ENCODE measurements at regions not wholly inside any gene's neighbourhood (a gene's known extent, or its start where the extent isn't known, plus 50 kb on each side); places are given as distances from the start of the nearest gene placed in this dataset.

GRCh38 chr19:33998302-33998701 lies 174.0 kb upstream of the LSM14A start:
- H2AFZ ChIP-seq (ENCODE audit: insufficient read depth, low read depth, low read length, poor library complexity, severe bottlenecking): no peak overlapping the region
- H4K20me1 ChIP-seq (ENCODE audit: insufficient read depth, low read length): no peaks in the 10 kb centered on the region
- H3K9me3 Mint-ChIP-seq: peaks cover 0 to 4% (median under 1%) of the 10 kb centered on the region in 7 donors
- no peaks in the 10 kb centered on the region for H3K4me1 ChIP-seq (ENCODE audit: control insufficient read depth in 1 of 2, insufficient read depth in 2 of 2, low read length in 2 of 2)
- no peak overlapping the region for H3K9ac ChIP-seq (ENCODE audit: insufficient read depth, low read length, poor library complexity, severe bottlenecking)
- no peak for TF ChIP-seq CTCF (IDR thresholded peaks at IDR 0.05)
- no peak overlapping the region for H3K4me2 ChIP-seq (replicated peaks; ENCODE audit: extremely low read depth, low read length, poor library complexity, severe bottlenecking)
- H3K36me3 ChIP-seq (replicated peaks in 1 of 2; ENCODE audit: control insufficient read depth in 1 of 2, insufficient read depth in 2 of 2, low read length in 2 of 2): no peaks in the 10 kb centered on the region
- H3K27ac ChIP-seq (ENCODE audit: low read depth in 1 of 2, low read length in 2 of 2): no peak overlapping the region
- no peak overlapping the region for H3K4me3 ChIP-seq (replicated peaks in 1 of 3; ENCODE audit: low read depth in 2 of 3, low read length in 3 of 3)
- H3K79me2 ChIP-seq (ENCODE audit: insufficient read depth, low read length): no peaks in the 10 kb centered on the region
- no peak for DNase-seq
- no peak overlapping the region for H3K27ac Mint-ChIP-seq
- no peaks in the 10 kb centered on the region for H3K4me1 Mint-ChIP-seq
- no peaks in the 10 kb centered on the region for H3K27me3 ChIP-seq (ENCODE audit: control insufficient read depth in 2 of 2, insufficient read depth in 2 of 2, low read length in 2 of 2)
- no peaks in the 10 kb centered on the region for H3K9me3 ChIP-seq (replicated peaks in 1 of 2; ENCODE audit: control insufficient read depth in 1 of 2, insufficient read depth in 1 of 2, low read length in 2 of 2)
- no peaks in the 10 kb centered on the region for H3K36me3 Mint-ChIP-seq
- H3K27me3 Mint-ChIP-seq (ENCODE audit: low read depth in 3 of 3): peaks cover 0 to 7% (median 4%) of the 10 kb centered on the region in 3 donors
- H3K4me3 Mint-ChIP-seq: no peak overlapping the region
- 20% methylated on average over 1 of the region's 5 CpGs for WGBS (ENCODE audit: insufficient coverage)
- intact Hi-C loops (cut with micrococcal nuclease): loop anchor here (2.0 to 5.0 kb wide), 3 partner anchors 201 to 221 kb away; partner anchors contain the start of gene KCTD15 (in 2 of the 2)

- H3K27ac Mint-ChIP-seq: no peak overlapping the region
- no peaks in the 10 kb centered on the region for H3K9me3 ChIP-seq (replicated peaks in 1 of 2; ENCODE audit: control insufficient read depth in 1 of 2, insufficient read depth in 1 of 2, low read length in 2 of 2)
- H3K27me3 ChIP-seq (ENCODE audit: control insufficient read depth in 2 of 2, insufficient read depth in 2 of 2, low read length in 2 of 2): no peaks in the 10 kb centered on the region
- no peaks in the 10 kb centered on the region for H3K36me3 Mint-ChIP-seq
- no CpG with 5 or more reads among the region's 4 CpGs for WGBS (ENCODE audit: insufficient coverage)
- intact Hi-C loops (cut with micrococcal nuclease): loop anchor here (2.0 to 5.0 kb wide), 3 partner anchors 202 to 222 kb away; partner anchors contain the start of gene KCTD15 (in 2 of the 2)
- H3K9ac ChIP-seq (ENCODE audit: insufficient read depth, low read length, poor library complexity, severe bottlenecking): no peak overlapping the region
- no peaks in the 10 kb centered on the region for H3K36me3 ChIP-seq (replicated peaks in 1 of 2; ENCODE audit: control insufficient read depth in 1 of 2, insufficient read depth in 2 of 2, low read length in 2 of 2)
- TF ChIP-seq CTCF (IDR thresholded peaks at IDR 0.05): peak; percentile 53
- H3K27me3 Mint-ChIP-seq (ENCODE audit: low read depth in 3 of 3): peaks cover 0 to 7% (median 6%) of the 10 kb centered on the region in 3 donors
- peak in 1 of 3 donors; percentile 19 for DNase-seq
- peaks cover 0 to 4% (median 0%) of the 10 kb centered on the region in 7 donors for H3K9me3 Mint-ChIP-seq
- no peak overlapping the region for H3K4me2 ChIP-seq (replicated peaks; ENCODE audit: extremely low read depth, low read length, poor library complexity, severe bottlenecking)
- no peaks in the 10 kb centered on the region for H3K79me2 ChIP-seq (ENCODE audit: insufficient read depth, low read length)
- no peak overlapping the region for H3K4me3 Mint-ChIP-seq
- no peaks in the 10 kb centered on the region for H3K4me1 Mint-ChIP-seq
- no peak overlapping the region for H2AFZ ChIP-seq (ENCODE audit: insufficient read depth, low read depth, low read length, poor library complexity, severe bottlenecking)
- no peaks in the 10 kb centered on the region for H4K20me1 ChIP-seq (ENCODE audit: insufficient read depth, low read length)
- H3K4me1 ChIP-seq (ENCODE audit: control insufficient read depth in 1 of 2, insufficient read depth in 2 of 2, low read length in 2 of 2): no peaks in the 10 kb centered on the region
- H3K4me3 ChIP-seq (replicated peaks in 1 of 3; ENCODE audit: low read depth in 2 of 3, low read length in 3 of 3): no peak overlapping the region
- H3K27ac ChIP-seq (ENCODE audit: low read depth in 1 of 2, low read length in 2 of 2): no peak overlapping the region
These were observed 173.5 kb upstream of the LSM14A start for GRCh38 chr19:33998739-33999345.
